Natural killer cell (primary cell): ENCODE measurements at regions not wholly inside any gene's neighbourhood (a gene's known extent, or its start where the extent isn't known, plus 50 kb on each side); places are given as distances from the start of the nearest gene placed in this dataset.
"Not testable (repeated sequence)": the region's sequence is repeated elsewhere in the genome, so short reads cannot be mapped to it uniquely, and the experiment has no call there.

ENCODE experiments used
- ATAC-seq, 3 donors: fragments of 150-1000 bp in 2 of 3; fragments of 200-7000 bp in 1 of 3; cut with Tn5 transposase; 1 replicate in 1 of 3; 2 replicates in 2 of 3; pipeline ENCODE4 v1.10.0; 2021; ENCODE audit warnings: mild to moderate bottlenecking in 2 of 3, moderate library complexity in 2 of 3
- DNase-seq, 2 donors: peaks; one replicate each; pipeline versions ENCODE4 v3.0.0 to v3.0.0-alpha.2; 2013 to 2021; ENCODE audit warnings: mixed read lengths in 1 of 2
- H3K27ac ChIP-seq: one replicate; pipeline ENCODE4 v1.5.1; 2013; ENCODE audit warnings: mild to moderate bottlenecking, low read length
- H3K27me3 ChIP-seq: one replicate; pipeline ENCODE4 v1.6.1; 2013; ENCODE audit warnings: low read length; ENCODE audit not compliant: control insufficient read depth, insufficient read depth
- H3K36me3 ChIP-seq: one replicate; pipeline ENCODE4 v1.6.1; 2013; ENCODE audit warnings: low read length; ENCODE audit not compliant: control insufficient read depth, insufficient read depth
- H3K4me1 ChIP-seq: one replicate; pipeline ENCODE4 v1.6.1; 2013; ENCODE audit warnings: low read length; ENCODE audit not compliant: control insufficient read depth, insufficient read depth
- H3K4me3 ChIP-seq: one replicate; pipeline ENCODE4 v1.5.1; 2013; ENCODE audit warnings: low read length
- H3K9me3 ChIP-seq: one replicate; pipeline ENCODE4 v1.6.1; 2013; ENCODE audit warnings: low read length; ENCODE audit not compliant: control insufficient read depth, insufficient read depth
- H3K27ac Mint-ChIP-seq, 2 donors: one replicate each; pipeline ENCODE4 v1.8.0; 2022; ENCODE audit warnings: mild to moderate bottlenecking in 2 of 2, mixed read lengths in 2 of 2, moderate library complexity in 1 of 2
- H3K27me3 Mint-ChIP-seq, 2 donors: one replicate each; pipeline ENCODE4 v1.8.0; 2022; ENCODE audit warnings: low read depth in 2 of 2, mixed read lengths in 2 of 2
- H3K36me3 Mint-ChIP-seq: one replicate; pipeline ENCODE4 v1.8.0; 2022; ENCODE audit warnings: mixed read lengths
- H3K4me1 Mint-ChIP-seq, 2 donors: one replicate each; pipeline ENCODE4 v1.8.0; 2022; ENCODE audit warnings: mixed read lengths in 2 of 2
- H3K4me3 Mint-ChIP-seq: one replicate; pipeline ENCODE4 v1.8.0; 2022; ENCODE audit warnings: mild to moderate bottlenecking, moderate library complexity, mixed read lengths
- H3K9me3 Mint-ChIP-seq, 2 donors: one replicate each; pipeline ENCODE4 v1.8.0; 2022; ENCODE audit warnings: mixed read lengths in 2 of 2
- CTCF ChIP-seq: fragments of 200-600 bp; IDR thresholded peaks from one replicate; pipeline ENCODE4 v1.8.0; 2022; ENCODE audit warnings: antibody characterized with exemption
- WGBS: methylation state at CpG from one replicate; pipeline ENCODE4 v1.1.7; 2013; ENCODE audit warnings: missing lambda C conversion rate; ENCODE audit not compliant: insufficient coverage; 5-methylcytosine and 5-hydroxymethylcytosine counted together
- intact Hi-C: fragments of 100-400 bp; cut with micrococcal nuclease; formaldehyde crosslinking; loops from one replicate; pipeline ENCODE4 v1.14.2; 2022

GRCh38 chr4:73329300-73329699, 70.7 kb upstream of the ANKRD17 start:
- H3K27ac ChIP-seq, result no peak overlapping the region
- no peaks in the 10 kb centered on the region for H3K36me3 ChIP-seq
- TF ChIP-seq CTCF, result no peak
- intact Hi-C loops, result no loop called here
- no peak overlapping the region for H3K4me3 ChIP-seq
- Mint-ChIP-seq H3K27me3 (no peaks in the 10 kb centered on the region), H3K27ac (no peak overlapping the region), H3K4me1 (peaks cover 0 to 5% of the 10 kb centered on the region in 2 donors), H3K4me3 (no peak overlapping the region), H3K9me3 (peaks cover 0 to 2% of the 10 kb centered on the region in 2 donors), H3K36me3 (no peaks in the 10 kb centered on the region)
- no peaks in the 10 kb centered on the region for H3K4me1 ChIP-seq
- WGBS, result 66% methylated on average over 4 of the region's 4 CpGs
- ATAC-seq (no peak), DNase-seq (no peak)
- H3K9me3 ChIP-seq, result peaks cover 5% of the 10 kb centered on the region
- no peaks in the 10 kb centered on the region for H3K27me3 ChIP-seq

GRCh38 chr4:73325776-73326175, 67.2 kb upstream of the ANKRD17 start:
- H3K27ac ChIP-seq, H3K36me3 ChIP-seq, H3K9me3 ChIP-seq, ATAC-seq, H3K27ac Mint-ChIP-seq, H3K36me3 Mint-ChIP-seq, intact Hi-C loops, H3K4me1 ChIP-seq, H3K9me3 Mint-ChIP-seq, H3K4me3 ChIP-seq, H3K4me3 Mint-ChIP-seq, DNase-seq, H3K4me1 Mint-ChIP-seq, H3K27me3 Mint-ChIP-seq, H3K27me3 ChIP-seq: not testable (repeated sequence)
- WGBS, result 79% methylated on average over 5 of the region's 5 CpGs

- Mint-ChIP-seq H3K4me1 (no peaks in the 10 kb centered on the region), H3K4me3 (no peak overlapping the region), H3K27me3 (peaks cover 0 to 3% of the 10 kb centered on the region in 2 donors), H3K36me3 (peaks cover 5% of the 10 kb centered on the region), H3K27ac (no peak overlapping the region), H3K9me3 (peaks cover 2 to 6% of the 10 kb centered on the region in 2 donors)
- no peaks in the 10 kb centered on the region for H3K27me3 ChIP-seq
- intact Hi-C loops, result no loop called here
- ATAC-seq (no peak), DNase-seq (no peak)
- H3K9me3 ChIP-seq, result peaks cover 5% of the 10 kb centered on the region
- TF ChIP-seq CTCF, result no peak
- H3K27ac ChIP-seq, result no peak overlapping the region
- H3K4me1 ChIP-seq, result no peaks in the 10 kb centered on the region
- 75% methylated on average over 1 of the region's 1 CpG for WGBS
- no peaks in the 10 kb centered on the region for H3K36me3 ChIP-seq
- H3K4me3 ChIP-seq, result no peak overlapping the region
These were observed 58.5 kb upstream of the ANKRD17 start for GRCh38 chr4:73317092-73317491.

DNA sequence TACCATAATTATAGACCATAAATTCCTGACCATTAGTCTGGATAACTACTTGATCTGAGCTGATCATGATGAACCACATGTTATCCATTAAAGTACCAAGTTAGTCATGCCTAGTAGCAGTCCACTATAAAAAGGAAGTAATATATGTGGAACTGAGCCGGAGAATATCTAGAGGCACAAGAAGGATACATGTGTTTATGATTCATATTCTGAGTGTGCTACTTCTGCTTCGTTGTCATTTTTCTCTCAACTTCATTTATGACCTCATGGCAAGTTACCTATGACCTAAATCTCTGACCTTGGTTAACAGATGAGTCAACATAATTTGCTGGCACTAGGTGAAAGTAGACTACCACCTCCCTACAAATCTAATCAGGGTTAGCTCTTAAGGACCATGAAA, 56.5 kb upstream of the ANKRD17 start:
- H3K4me1 Mint-ChIP-seq, result no peaks in the 10 kb centered on the region
- no peak for TF ChIP-seq CTCF
- H3K27me3 Mint-ChIP-seq, result peaks cover 0 to 3% of the 10 kb centered on the region in 2 donors
- H3K4me3 Mint-ChIP-seq, result no peak overlapping the region
- WGBS, result 64% methylated on average over 2 of the region's 2 CpGs
- no peak for ATAC-seq
- Histone ChIP-seq H3K4me3 (no peak overlapping the region), H3K9me3 (peaks cover 5% of the 10 kb centered on the region), H3K36me3 (no peaks in the 10 kb centered on the region), H3K4me1 (no peaks in the 10 kb centered on the region), H3K27me3 (no peaks in the 10 kb centered on the region), H3K27ac (no peak overlapping the region)
- DNase-seq, result no peak
- peaks cover 0 to 3% of the 10 kb centered on the region in 2 donors for H3K9me3 Mint-ChIP-seq
- no peaks in the 10 kb centered on the region for H3K36me3 Mint-ChIP-seq
- no peak overlapping the region for H3K27ac Mint-ChIP-seq
- intact Hi-C loops, result no loop called here
